ENCODE measurements at regions not wholly inside any gene's neighbourhood (a gene's known extent, or its start where the extent isn't known, plus 50 kb on each side); places are given as distances from the start of the nearest gene placed in this dataset.

GRCh38 chr12:127182018-127182417, 1085.0 kb upstream of the TMEM132C start:
- TF ChIP-seq CTCF (IDR thresholded peaks at IDR 0.05 in 8 of 11, conservative IDR thresholded peaks at IDR 0.05 in 3 of 11) (no peak), POLR2A (IDR thresholded peaks at IDR 0.05) (no peak), POLR2AphosphoS5 (IDR thresholded peaks at IDR 0.05) (no peak)
